ENCODE measurements at regions not wholly inside any gene's neighbourhood (a gene's known extent, or its start where the extent isn't known, plus 50 kb on each side); places are given as distances from the start of the nearest gene placed in this dataset.

DNA sequence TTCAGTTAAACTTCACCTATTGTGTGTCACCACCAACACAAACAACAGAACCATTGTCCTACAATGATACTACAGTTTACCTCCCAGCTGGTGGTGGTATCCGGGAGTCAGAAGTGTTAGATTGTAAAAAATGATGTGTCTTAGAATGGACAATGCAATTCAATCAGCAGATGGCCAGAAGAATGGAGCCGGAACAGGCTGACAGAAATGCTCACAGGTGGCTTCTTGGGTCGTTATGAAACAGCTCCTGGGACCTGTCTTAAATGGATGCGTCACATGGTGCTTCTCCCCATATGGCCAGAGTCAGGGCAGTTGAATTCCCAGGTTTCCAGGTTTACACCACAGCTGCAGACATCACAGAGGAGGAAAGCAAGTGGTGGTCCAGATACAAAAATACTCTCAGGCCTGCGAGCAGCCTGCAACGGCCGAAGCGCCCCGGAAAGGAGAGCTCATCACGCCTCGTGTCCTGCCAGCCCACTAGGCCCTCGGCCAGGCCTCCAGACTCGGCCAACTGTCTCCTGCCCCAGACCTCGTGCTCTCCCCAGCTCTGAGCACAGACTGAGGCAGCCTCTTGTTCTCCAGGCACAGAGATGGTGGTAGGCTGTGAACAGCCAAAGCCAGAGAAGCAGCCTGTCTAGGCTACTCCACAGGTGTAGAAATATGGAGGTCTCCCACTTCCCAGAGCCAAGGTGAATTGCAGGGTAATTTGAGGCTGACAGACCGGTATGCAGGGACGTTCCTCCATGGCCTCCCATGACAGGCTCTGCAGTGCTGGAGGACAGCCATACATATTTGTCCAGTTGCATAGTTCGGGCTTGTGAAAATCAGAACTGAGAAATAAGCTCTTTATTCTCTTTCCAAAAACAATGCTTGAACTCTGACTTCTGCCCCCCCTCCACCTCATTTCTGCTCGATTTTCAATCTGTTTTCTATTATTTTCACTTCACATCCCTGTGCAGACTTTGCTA lies 98.5 kb upstream of the SPATA31C2 start:
- TF ChIP-seq ZNF331 (CRISPR knock-in tag; IDR thresholded peaks at IDR 0.05; ENCODE audit: low read depth) (no peak), POLR2AphosphoS5 (IDR thresholded peaks at IDR 0.05; ENCODE audit: low read depth) (no peak), CREB1 (CRISPR knock-in tag; IDR thresholded peaks at IDR 0.05; ENCODE audit: low read depth) (no peak), STAT1 (IDR thresholded peaks at IDR 0.05; ENCODE audit: unreplicated experiment) (no peak), ZNF114 (CRISPR knock-in tag; IDR thresholded peaks at IDR 0.05) (no peak), EZH2 (IDR thresholded peaks at IDR 0.05; ENCODE audit: low read depth, unreplicated experiment) (no peak), EZH2phosphoT487 (IDR thresholded peaks at IDR 0.05; ENCODE audit: unreplicated experiment) (no peak), JUNB (IDR thresholded peaks at IDR 0.05; ENCODE audit: unreplicated experiment) (no peak), NANOG (IDR thresholded peaks at IDR 0.05; ENCODE audit: borderline replicate concordance) (no peak)
- TF ChIP-seq, protein P1, sequence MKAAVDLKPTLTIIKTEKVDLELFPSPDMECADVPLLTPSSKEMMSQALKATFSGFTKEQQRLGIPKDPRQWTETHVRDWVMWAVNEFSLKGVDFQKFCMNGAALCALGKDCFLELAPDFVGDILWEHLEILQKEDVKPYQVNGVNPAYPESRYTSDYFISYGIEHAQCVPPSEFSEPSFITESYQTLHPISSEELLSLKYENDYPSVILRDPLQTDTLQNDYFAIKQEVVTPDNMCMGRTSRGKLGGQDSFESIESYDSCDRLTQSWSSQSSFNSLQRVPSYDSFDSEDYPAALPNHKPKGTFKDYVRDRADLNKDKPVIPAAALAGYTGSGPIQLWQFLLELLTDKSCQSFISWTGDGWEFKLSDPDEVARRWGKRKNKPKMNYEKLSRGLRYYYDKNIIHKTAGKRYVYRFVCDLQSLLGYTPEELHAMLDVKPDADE (IDR thresholded peaks at IDR 0.05), result no peak
- TF ChIP-seq, protein P2, sequence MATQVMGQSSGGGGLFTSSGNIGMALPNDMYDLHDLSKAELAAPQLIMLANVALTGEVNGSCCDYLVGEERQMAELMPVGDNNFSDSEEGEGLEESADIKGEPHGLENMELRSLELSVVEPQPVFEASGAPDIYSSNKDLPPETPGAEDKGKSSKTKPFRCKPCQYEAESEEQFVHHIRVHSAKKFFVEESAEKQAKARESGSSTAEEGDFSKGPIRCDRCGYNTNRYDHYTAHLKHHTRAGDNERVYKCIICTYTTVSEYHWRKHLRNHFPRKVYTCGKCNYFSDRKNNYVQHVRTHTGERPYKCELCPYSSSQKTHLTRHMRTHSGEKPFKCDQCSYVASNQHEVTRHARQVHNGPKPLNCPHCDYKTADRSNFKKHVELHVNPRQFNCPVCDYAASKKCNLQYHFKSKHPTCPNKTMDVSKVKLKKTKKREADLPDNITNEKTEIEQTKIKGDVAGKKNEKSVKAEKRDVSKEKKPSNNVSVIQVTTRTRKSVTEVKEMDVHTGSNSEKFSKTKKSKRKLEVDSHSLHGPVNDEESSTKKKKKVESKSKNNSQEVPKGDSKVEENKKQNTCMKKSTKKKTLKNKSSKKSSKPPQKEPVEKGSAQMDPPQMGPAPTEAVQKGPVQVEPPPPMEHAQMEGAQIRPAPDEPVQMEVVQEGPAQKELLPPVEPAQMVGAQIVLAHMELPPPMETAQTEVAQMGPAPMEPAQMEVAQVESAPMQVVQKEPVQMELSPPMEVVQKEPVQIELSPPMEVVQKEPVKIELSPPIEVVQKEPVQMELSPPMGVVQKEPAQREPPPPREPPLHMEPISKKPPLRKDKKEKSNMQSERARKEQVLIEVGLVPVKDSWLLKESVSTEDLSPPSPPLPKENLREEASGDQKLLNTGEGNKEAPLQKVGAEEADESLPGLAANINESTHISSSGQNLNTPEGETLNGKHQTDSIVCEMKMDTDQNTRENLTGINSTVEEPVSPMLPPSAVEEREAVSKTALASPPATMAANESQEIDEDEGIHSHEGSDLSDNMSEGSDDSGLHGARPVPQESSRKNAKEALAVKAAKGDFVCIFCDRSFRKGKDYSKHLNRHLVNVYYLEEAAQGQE (IDR thresholded peaks at IDR 0.05; ENCODE audit: unreplicated experiment), result no peak
- TF ChIP-seq, protein P3, sequence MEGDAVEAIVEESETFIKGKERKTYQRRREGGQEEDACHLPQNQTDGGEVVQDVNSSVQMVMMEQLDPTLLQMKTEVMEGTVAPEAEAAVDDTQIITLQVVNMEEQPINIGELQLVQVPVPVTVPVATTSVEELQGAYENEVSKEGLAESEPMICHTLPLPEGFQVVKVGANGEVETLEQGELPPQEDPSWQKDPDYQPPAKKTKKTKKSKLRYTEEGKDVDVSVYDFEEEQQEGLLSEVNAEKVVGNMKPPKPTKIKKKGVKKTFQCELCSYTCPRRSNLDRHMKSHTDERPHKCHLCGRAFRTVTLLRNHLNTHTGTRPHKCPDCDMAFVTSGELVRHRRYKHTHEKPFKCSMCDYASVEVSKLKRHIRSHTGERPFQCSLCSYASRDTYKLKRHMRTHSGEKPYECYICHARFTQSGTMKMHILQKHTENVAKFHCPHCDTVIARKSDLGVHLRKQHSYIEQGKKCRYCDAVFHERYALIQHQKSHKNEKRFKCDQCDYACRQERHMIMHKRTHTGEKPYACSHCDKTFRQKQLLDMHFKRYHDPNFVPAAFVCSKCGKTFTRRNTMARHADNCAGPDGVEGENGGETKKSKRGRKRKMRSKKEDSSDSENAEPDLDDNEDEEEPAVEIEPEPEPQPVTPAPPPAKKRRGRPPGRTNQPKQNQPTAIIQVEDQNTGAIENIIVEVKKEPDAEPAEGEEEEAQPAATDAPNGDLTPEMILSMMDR (conservative IDR thresholded peaks at IDR 0.05; ENCODE audit: low read depth in 2 of 2), result no peak
- TF ChIP-seq, protein P4, sequence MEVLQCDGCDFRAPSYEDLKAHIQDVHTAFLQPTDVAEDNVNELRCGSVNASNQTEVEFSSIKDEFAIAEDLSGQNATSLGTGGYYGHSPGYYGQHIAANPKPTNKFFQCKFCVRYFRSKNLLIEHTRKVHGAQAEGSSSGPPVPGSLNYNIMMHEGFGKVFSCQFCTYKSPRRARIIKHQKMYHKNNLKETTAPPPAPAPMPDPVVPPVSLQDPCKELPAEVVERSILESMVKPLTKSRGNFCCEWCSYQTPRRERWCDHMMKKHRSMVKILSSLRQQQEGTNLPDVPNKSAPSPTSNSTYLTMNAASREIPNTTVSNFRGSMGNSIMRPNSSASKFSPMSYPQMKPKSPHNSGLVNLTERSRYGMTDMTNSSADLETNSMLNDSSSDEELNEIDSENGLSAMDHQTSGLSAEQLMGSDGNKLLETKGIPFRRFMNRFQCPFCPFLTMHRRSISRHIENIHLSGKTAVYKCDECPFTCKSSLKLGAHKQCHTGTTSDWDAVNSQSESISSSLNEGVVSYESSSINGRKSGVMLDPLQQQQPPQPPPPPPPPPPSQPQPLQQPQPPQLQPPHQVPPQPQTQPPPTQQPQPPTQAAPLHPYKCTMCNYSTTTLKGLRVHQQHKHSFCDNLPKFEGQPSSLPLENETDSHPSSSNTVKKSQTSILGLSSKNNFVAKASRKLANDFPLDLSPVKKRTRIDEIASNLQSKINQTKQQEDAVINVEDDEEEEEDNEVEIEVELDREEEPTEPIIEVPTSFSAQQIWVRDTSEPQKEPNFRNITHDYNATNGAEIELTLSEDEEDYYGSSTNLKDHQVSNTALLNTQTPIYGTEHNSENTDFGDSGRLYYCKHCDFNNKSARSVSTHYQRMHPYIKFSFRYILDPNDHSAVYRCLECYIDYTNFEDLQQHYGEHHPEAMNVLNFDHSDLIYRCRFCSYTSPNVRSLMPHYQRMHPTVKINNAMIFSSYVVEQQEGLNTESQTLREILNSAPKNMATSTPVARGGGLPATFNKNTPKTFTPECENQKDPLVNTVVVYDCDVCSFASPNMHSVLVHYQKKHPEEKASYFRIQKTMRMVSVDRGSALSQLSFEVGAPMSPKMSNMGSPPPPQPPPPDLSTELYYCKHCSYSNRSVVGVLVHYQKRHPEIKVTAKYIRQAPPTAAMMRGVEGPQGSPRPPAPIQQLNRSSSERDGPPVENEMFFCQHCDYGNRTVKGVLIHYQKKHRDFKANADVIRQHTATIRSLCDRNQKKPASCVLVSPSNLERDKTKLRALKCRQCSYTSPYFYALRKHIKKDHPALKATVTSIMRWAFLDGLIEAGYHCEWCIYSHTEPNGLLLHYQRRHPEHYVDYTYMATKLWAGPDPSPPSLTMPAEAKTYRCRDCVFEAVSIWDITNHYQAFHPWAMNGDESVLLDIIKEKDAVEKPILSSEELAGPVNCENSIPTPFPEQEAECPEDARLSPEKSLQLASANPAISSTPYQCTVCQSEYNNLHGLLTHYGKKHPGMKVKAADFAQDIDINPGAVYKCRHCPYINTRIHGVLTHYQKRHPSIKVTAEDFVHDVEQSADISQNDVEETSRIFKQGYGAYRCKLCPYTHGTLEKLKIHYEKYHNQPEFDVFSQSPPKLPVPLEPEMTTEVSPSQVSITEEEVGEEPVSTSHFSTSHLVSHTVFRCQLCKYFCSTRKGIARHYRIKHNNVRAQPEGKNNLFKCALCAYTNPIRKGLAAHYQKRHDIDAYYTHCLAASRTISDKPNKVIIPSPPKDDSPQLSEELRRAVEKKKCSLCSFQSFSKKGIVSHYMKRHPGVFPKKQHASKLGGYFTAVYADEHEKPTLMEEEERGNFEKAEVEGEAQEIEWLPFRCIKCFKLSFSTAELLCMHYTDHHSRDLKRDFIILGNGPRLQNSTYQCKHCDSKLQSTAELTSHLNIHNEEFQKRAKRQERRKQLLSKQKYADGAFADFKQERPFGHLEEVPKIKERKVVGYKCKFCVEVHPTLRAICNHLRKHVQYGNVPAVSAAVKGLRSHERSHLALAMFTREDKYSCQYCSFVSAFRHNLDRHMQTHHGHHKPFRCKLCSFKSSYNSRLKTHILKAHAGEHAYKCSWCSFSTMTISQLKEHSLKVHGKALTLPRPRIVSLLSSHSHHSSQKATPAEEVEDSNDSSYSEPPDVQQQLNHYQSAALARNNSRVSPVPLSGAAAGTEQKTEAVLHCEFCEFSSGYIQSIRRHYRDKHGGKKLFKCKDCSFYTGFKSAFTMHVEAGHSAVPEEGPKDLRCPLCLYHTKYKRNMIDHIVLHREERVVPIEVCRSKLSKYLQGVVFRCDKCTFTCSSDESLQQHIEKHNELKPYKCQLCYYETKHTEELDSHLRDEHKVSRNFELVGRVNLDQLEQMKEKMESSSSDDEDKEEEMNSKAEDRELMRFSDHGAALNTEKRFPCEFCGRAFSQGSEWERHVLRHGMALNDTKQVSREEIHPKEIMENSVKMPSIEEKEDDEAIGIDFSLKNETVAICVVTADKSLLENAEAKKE (CRISPR knock-in tag; IDR thresholded peaks at IDR 0.05), result no peak
- Mint-ChIP-seq H3K36me3 (ENCODE audit: low read depth) (no peaks in the 10 kb centered on the region), H3K4me3 (no peak overlapping the region)

More for the DNA sequence above, 98.5 kb upstream of the SPATA31C2 start:
- H2AFZ ChIP-seq, result peak overlapping the region; percentile 38; the same call in 1 of the 2 replicates
- no peaks in the 10 kb centered on the region for H3K4me1 ChIP-seq (ENCODE audit: insufficient read depth)
- no peaks in the 10 kb centered on the region for H3K79me2 ChIP-seq (replicated peaks; ENCODE audit: insufficient read depth)
- no peaks in the 10 kb centered on the region for H3K36me3 ChIP-seq (ENCODE audit: insufficient read depth)
- no peaks in the 10 kb centered on the region for H3K9me3 Mint-ChIP-seq
- no peaks in the 10 kb centered on the region for H3K27me3 Mint-ChIP-seq (ENCODE audit: insufficient read depth, low read depth, poor library complexity)
- peaks cover 5% of the 10 kb centered on the region; the same call in 1 of the 2 replicates for H3K9me2 ChIP-seq (ENCODE audit: insufficient read depth)
- H4K20me1 ChIP-seq (replicated peaks; ENCODE audit: insufficient read depth), result no peaks in the 10 kb centered on the region
- no peak overlapping the region; the same call in 1 of the 2 replicates for H3K27ac Mint-ChIP-seq
- no peak overlapping the region for H3K27ac ChIP-seq (ENCODE audit: low read depth)
- ATAC-seq (no peak), DNase-seq (ENCODE audit: low spot score) (no peak)
- no peak overlapping the region for H3K4me3 ChIP-seq
- no peak overlapping the region for H3K4me2 ChIP-seq
- H3K27me3 ChIP-seq (ENCODE audit: insufficient read depth), result no peaks in the 10 kb centered on the region
- no peaks in the 10 kb centered on the region for H3K4me1 Mint-ChIP-seq
- no peaks in the 10 kb centered on the region for H3F3A ChIP-seq (replicated peaks; ENCODE audit: low read depth)

Data from GM23338 (cell line).